ENCODE measurements at regions not wholly inside any gene's neighbourhood (a gene's known extent, or its start where the extent isn't known, plus 50 kb on each side); places are given as distances from the start of the nearest gene placed in this dataset.
A peak's percentile ranks its signal among the peaks of the same experiment; 100 is the strongest.
"Not testable (repeated sequence)": the region's sequence is repeated elsewhere in the genome, so short reads cannot be mapped to it uniquely, and the experiment has no call there.

DNA sequence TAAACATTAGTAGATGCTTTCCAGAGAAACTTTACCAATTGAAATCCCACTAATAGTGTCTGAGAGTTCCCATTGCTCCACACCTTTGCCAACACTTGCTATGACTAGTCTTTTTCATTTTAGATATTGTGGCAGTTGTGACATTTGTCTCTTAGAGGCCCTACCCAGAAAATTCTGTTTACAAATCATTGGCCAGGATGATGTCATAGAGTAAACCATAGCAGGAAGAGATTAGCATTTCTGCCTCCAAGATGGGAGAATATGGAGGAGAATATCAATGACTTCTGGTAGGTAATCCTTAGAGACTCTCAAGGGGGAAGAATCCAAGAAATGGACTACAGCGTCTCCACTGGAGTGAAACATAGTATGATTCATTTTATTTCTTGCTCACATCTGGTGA is 291.0 kb upstream of the CNTN3 start:
- no peaks in the 10 kb centered on the region for H3K36me3 ChIP-seq
- ATAC-seq: no peak
- H3K4me3 ChIP-seq: no peak overlapping the region
- peaks cover 0 to 7% (median 0%) of the 10 kb centered on the region in 12 donors for H3K9me3 ChIP-seq
- TF ChIP-seq, protein P1, sequence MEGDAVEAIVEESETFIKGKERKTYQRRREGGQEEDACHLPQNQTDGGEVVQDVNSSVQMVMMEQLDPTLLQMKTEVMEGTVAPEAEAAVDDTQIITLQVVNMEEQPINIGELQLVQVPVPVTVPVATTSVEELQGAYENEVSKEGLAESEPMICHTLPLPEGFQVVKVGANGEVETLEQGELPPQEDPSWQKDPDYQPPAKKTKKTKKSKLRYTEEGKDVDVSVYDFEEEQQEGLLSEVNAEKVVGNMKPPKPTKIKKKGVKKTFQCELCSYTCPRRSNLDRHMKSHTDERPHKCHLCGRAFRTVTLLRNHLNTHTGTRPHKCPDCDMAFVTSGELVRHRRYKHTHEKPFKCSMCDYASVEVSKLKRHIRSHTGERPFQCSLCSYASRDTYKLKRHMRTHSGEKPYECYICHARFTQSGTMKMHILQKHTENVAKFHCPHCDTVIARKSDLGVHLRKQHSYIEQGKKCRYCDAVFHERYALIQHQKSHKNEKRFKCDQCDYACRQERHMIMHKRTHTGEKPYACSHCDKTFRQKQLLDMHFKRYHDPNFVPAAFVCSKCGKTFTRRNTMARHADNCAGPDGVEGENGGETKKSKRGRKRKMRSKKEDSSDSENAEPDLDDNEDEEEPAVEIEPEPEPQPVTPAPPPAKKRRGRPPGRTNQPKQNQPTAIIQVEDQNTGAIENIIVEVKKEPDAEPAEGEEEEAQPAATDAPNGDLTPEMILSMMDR (IDR thresholded peaks at IDR 0.05): no peak
- TF ChIP-seq POLR2A (IDR thresholded peaks at IDR 0.05): no peak
- intact Hi-C loops (cut with DNase I): no loop called here
- 74 to 88% (median 81%) methylated on average over 1 of the region's 1 CpG for WGBS, 4 donors
- H3K27me3 ChIP-seq: no peaks in the 10 kb centered on the region
- no peak for DNase-seq
- no peak overlapping the region for H3K27ac ChIP-seq
- no peaks in the 10 kb centered on the region for H3K4me1 ChIP-seq

DNA sequence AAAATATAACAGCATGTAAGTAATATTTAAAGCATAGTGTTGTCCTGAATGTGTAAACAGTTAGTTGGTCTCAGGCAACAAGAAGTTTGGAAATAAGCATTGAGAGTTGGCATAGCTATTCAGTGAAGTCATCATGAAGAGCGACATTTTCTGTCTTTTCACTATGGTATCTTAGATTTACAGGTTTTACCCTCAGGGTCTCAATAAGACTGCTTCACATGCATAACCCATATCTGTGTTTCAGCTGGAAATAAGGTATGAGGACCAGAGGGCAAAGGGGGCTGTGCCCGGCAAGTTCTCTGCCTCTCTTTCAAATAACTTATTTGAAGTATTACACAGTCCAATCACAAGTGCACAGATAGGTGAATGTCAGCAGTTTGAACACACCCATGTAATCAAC is 290.2 kb upstream of the CNTN3 start:
- TF ChIP-seq, protein P1 (IDR thresholded peaks at IDR 0.05): no peak
- TF ChIP-seq POLR2A (IDR thresholded peaks at IDR 0.05): no peak
- no peaks in the 10 kb centered on the region for H3K27me3 ChIP-seq
- no peak overlapping the region for H3K27ac ChIP-seq
- ATAC-seq: no peak
- DNase-seq: no peak
- no peaks in the 10 kb centered on the region for H3K4me1 ChIP-seq
- no peak overlapping the region for H3K4me3 ChIP-seq
- no peaks in the 10 kb centered on the region for H3K36me3 ChIP-seq
- intact Hi-C loops (cut with DNase I): no loop called here
- WGBS, 4 donors: 48 to 74% (median 64%) methylated on average over 2 of the region's 2 CpGs
- peaks cover 0 to 7% (median 0%) of the 10 kb centered on the region in 12 donors for H3K9me3 ChIP-seq

DNA sequence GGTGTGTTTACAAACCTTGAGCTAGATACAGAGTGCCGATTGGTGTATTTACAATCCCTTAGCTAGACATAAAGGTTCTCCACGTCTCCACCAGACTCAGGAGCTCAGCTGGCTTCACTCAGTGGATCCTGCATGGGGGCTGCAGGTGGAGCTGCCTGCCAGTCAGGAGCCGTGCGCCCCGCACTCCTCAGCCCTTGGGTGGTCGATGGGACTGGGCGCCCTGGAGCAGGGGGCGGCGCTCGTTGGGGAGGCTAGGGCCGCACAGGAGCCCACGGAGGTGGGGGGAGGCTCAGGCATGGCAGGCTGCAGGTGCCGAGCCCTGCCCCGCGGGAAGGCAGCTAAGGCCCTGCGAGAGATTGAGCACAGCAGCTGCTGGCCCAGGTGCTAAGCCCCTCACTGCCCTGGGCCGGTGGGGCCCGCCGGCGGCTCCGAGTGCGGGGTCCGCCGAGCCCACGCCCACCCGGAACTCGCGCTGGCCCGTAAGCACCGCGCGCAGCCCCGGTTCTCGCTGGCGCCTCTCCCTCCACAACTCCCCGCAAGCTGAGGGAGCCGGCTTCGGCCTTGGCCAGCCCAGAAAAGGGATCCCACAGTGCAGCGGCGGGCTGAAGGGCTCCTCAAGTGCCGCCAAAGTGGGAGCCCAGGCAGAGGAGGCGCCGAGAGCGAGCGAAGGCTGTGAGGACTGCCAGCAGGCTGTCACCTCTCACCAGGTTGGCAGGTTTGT is 285.5 kb upstream of the CNTN3 start:
- H3K36me3 ChIP-seq; H3K27ac ChIP-seq; H3K27me3 ChIP-seq; H3K4me1 ChIP-seq; ATAC-seq; H3K9me3 ChIP-seq; H3K4me3 ChIP-seq; intact Hi-C loops (cut with DNase I); DNase-seq: not testable (repeated sequence)
- 82 to 92% (median 87%) methylated on average over 34 to 45 of the region's 45 CpGs for WGBS, 4 donors

DNA sequence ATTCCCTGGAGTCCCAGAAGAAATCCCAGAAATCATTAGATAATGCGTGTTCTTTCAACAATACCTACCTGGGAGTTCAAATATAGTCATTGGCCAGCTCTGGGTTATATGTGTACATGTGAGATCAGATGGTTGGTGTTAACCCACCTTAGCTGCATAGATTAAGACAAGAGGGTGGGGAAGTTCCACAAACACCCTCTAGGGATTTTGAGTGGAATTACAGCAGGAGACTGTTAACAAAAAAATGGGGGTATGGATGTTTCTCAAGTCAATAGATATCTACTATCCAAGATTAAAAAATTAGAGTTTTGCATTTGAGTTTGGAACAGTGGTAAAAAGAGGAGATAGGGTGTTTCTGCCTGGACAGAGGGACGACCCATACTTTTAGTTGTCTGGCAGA is 282.5 kb upstream of the CNTN3 start:
- no peaks in the 10 kb centered on the region for H3K27me3 ChIP-seq
- no peak for TF ChIP-seq POLR2A (IDR thresholded peaks at IDR 0.05)
- TF ChIP-seq, protein P1 (IDR thresholded peaks at IDR 0.05): peak in 6 of 12 donors; percentile 3 to 26 (median 13)
- no peak for DNase-seq
- no peaks in the 10 kb centered on the region for H3K9me3 ChIP-seq
- no peak for ATAC-seq
- intact Hi-C loops (cut with DNase I): no loop called here
- no peak overlapping the region for H3K4me3 ChIP-seq
- H3K27ac ChIP-seq: no peak overlapping the region
- H3K4me1 ChIP-seq: no peaks in the 10 kb centered on the region
- WGBS, 4 donors: 50 to 63% (median 57%) methylated on average over 2 of the region's 2 CpGs
- no peaks in the 10 kb centered on the region for H3K36me3 ChIP-seq

DNA sequence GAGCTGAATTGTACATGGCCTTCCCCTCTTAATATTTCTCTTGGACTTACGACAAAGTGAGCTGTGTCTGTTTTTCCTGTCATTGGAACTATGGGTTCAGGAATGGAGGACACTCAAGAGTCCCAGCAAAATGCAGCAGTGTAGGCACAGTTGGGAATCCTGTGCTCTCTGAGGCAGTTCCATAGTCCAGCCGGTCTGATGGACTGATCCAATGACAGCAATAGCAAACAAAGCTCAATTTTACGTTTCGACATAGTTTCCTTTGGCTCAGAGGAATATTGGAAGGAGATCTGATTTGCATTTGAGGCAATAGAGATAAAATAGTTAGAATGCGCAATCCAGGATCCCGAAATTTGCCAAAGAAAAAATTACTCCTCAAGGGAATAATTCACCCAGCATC is 276.9 kb upstream of the CNTN3 start:
- Histone ChIP-seq H3K36me3 (no peaks in the 10 kb centered on the region), H3K27me3 (no peaks in the 10 kb centered on the region), H3K9me3 (peaks cover 0 to 14% (median 4%) of the 10 kb centered on the region in 12 donors), H3K4me3 (no peak overlapping the region), H3K4me1 (no peaks in the 10 kb centered on the region), H3K27ac (no peak overlapping the region)
- 82 to 88% (median 86%) methylated on average over 6 of the region's 6 CpGs for WGBS, 4 donors
- no peak for ATAC-seq
- DNase-seq: no peak
- TF ChIP-seq, protein P1 (IDR thresholded peaks at IDR 0.05): no peak
- TF ChIP-seq POLR2A (IDR thresholded peaks at IDR 0.05): no peak
- intact Hi-C loops (cut with DNase I): no loop called here
